ENCODE measurements at regions not wholly inside any gene's neighbourhood (a gene's known extent, or its start where the extent isn't known, plus 50 kb on each side); places are given as distances from the start of the nearest gene placed in this dataset.

DNA sequence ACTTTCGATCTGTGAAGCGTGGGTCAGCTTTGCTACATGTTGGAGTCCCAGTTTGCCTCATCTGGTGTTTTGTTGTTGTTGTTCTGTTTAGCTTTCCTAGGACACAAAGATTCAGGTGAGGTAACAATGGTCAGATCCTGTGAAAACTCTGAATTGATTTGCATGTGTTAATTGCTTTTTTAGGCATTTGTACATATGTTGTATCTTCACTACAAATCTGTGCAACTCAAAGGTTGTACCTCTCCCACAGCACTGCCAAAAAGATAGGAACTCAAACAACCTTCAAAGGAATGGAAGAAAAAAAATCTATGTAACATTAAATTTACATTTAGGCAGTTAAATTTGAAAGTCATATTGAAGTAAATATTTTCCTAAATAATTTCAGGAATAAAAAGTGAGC, 518.5 kb upstream of the TENM4 start:
- TF ChIP-seq, protein P1, sequence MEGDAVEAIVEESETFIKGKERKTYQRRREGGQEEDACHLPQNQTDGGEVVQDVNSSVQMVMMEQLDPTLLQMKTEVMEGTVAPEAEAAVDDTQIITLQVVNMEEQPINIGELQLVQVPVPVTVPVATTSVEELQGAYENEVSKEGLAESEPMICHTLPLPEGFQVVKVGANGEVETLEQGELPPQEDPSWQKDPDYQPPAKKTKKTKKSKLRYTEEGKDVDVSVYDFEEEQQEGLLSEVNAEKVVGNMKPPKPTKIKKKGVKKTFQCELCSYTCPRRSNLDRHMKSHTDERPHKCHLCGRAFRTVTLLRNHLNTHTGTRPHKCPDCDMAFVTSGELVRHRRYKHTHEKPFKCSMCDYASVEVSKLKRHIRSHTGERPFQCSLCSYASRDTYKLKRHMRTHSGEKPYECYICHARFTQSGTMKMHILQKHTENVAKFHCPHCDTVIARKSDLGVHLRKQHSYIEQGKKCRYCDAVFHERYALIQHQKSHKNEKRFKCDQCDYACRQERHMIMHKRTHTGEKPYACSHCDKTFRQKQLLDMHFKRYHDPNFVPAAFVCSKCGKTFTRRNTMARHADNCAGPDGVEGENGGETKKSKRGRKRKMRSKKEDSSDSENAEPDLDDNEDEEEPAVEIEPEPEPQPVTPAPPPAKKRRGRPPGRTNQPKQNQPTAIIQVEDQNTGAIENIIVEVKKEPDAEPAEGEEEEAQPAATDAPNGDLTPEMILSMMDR (IDR thresholded peaks at IDR 0.05), result no peak
- no peak for TF ChIP-seq POLR2AphosphoS5 (IDR thresholded peaks at IDR 0.05)
- intact Hi-C loops (cut with DNase I), result no loop called here
- no peak overlapping the region for H3K27ac ChIP-seq
- H3K36me3 ChIP-seq, result no peaks in the 10 kb centered on the region
- DNase-seq, result no peak
- H3K4me3 ChIP-seq, result no peak overlapping the region
- 67 to 95% methylated on average over 2 of the region's 2 CpGs for WGBS, 2 donors
- H3K27me3 ChIP-seq, result no peaks in the 10 kb centered on the region
- H3K4me1 ChIP-seq, result no peaks in the 10 kb centered on the region
- H3K9me3 ChIP-seq, result peaks cover 0 to 7% (median 2%) of the 10 kb centered on the region in 4 donors

- no peak for TF ChIP-seq POLR2A (IDR thresholded peaks at IDR 0.05)
- TF ChIP-seq POLR2AphosphoS5 (IDR thresholded peaks at IDR 0.05), result no peak
- TF ChIP-seq, protein P1 (IDR thresholded peaks at IDR 0.05), result no peak
- intact Hi-C loops (cut with DNase I), result no loop called here
- H3K36me3 ChIP-seq, result no peaks in the 10 kb centered on the region
- no peak for DNase-seq
- H3K4me1 ChIP-seq, result no peaks in the 10 kb centered on the region
- peaks cover 0 to 7% (median 2%) of the 10 kb centered on the region in 4 donors for H3K9me3 ChIP-seq
- H3K27me3 ChIP-seq, result no peaks in the 10 kb centered on the region
- H3K4me3 ChIP-seq, result no peak overlapping the region
- H3K27ac ChIP-seq, result no peak overlapping the region
Measured at GRCh38 chr11:79957702-79958101, 516.9 kb upstream of the TENM4 start.

DNA sequence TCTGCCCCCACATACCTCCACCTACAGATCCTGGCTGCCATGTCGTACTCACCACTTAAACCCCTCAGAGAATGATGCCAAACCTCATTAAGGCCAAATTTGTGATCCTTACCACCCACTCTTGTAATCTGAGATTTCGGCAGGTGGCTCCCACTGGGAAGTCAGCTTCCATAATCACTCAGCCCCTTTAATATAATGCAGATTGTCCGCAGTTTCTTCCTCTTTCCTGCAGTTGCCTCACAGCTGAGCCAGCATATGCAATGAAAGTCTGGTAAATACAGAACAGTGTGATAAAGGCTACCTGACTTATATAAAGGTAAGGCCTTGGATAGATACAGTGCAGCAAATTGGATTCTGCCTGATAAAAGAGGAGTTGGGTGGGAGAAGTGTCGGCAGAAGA, 515.2 kb upstream of the TENM4 start:
- no peaks in the 10 kb centered on the region for H3K36me3 ChIP-seq
- no peaks in the 10 kb centered on the region for H3K27me3 ChIP-seq
- intact Hi-C loops (cut with DNase I), result no loop called here
- H3K9me3 ChIP-seq, result peaks cover 0 to 7% (median 2%) of the 10 kb centered on the region in 4 donors
- TF ChIP-seq POLR2AphosphoS5 (IDR thresholded peaks at IDR 0.05) (no peak), EP300 (IDR thresholded peaks at IDR 0.05) (no peak), POLR2A (IDR thresholded peaks at IDR 0.05) (no peak)
- TF ChIP-seq, protein P1 (IDR thresholded peaks at IDR 0.05), result no peak
- no peak for DNase-seq
- H3K27ac ChIP-seq, result no peak overlapping the region
- H3K4me1 ChIP-seq, result no peaks in the 10 kb centered on the region
- no peak overlapping the region for H3K4me3 ChIP-seq
- WGBS, 2 donors, result 90 to 91% methylated on average over 4 of the region's 4 CpGs

DNA sequence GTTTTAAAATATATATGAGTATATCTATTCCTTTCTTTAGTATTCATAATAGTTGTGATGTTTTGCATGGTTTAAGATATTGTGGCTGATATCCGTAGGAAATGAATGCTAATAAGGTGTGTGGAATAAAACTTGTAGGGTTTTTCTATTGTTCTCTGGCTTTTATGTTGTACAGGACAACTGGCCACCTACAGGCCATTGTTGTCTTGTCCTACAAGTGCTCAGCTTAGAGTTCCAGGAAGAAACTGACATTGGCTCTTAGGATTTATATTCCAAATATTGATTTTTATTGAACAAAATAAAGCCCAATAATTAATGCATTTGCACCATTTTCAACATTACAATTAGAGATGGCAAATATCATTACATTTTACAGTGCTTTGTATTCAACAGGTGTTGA, 512.8 kb upstream of the TENM4 start:
- TF ChIP-seq, protein P1 (IDR thresholded peaks at IDR 0.05), result no peak
- TF ChIP-seq POLR2AphosphoS5 (IDR thresholded peaks at IDR 0.05) (no peak), EP300 (IDR thresholded peaks at IDR 0.05) (no peak), POLR2A (IDR thresholded peaks at IDR 0.05) (no peak)
- 84 to 86% methylated on average over 1 of the region's 1 CpG for WGBS, 2 donors

GRCh38 chr11:79950741-79951140, 509.9 kb upstream of the TENM4 start:
- Histone ChIP-seq H3K4me1 (no peaks in the 10 kb centered on the region), H3K36me3 (no peaks in the 10 kb centered on the region), H3K27ac (no peak overlapping the region), H3K27me3 (no peaks in the 10 kb centered on the region), H3K4me3 (no peak overlapping the region), H3K9me3 (no peaks in the 10 kb centered on the region)
- DNase-seq, result no peak
- no peak for TF ChIP-seq POLR2AphosphoS5 (IDR thresholded peaks at IDR 0.05)
- no peak for TF ChIP-seq EP300 (IDR thresholded peaks at IDR 0.05)
- TF ChIP-seq POLR2A (IDR thresholded peaks at IDR 0.05), result no peak
- TF ChIP-seq, protein P1 (IDR thresholded peaks at IDR 0.05), result no peak
- intact Hi-C loops (cut with DNase I), result no loop called here
- 85 to 92% methylated on average over 4 of the region's 4 CpGs for WGBS, 2 donors

More for the DNA sequence above, 512.8 kb upstream of the TENM4 start:
- H3K4me3 ChIP-seq, result no peak overlapping the region
- H3K9me3 ChIP-seq, result no peaks in the 10 kb centered on the region
- H3K36me3 ChIP-seq, result no peaks in the 10 kb centered on the region
- H3K27ac ChIP-seq, result no peak overlapping the region
- no peak for DNase-seq
- no peaks in the 10 kb centered on the region for H3K27me3 ChIP-seq
- no peaks in the 10 kb centered on the region for H3K4me1 ChIP-seq
- intact Hi-C loops (cut with DNase I), result no loop called here

All from sigmoid colon (tissue), 6 donors.